ENCODE measurements at regions not wholly inside any gene's neighbourhood (a gene's known extent, or its start where the extent isn't known, plus 50 kb on each side); places are given as distances from the start of the nearest gene placed in this dataset.

DNA sequence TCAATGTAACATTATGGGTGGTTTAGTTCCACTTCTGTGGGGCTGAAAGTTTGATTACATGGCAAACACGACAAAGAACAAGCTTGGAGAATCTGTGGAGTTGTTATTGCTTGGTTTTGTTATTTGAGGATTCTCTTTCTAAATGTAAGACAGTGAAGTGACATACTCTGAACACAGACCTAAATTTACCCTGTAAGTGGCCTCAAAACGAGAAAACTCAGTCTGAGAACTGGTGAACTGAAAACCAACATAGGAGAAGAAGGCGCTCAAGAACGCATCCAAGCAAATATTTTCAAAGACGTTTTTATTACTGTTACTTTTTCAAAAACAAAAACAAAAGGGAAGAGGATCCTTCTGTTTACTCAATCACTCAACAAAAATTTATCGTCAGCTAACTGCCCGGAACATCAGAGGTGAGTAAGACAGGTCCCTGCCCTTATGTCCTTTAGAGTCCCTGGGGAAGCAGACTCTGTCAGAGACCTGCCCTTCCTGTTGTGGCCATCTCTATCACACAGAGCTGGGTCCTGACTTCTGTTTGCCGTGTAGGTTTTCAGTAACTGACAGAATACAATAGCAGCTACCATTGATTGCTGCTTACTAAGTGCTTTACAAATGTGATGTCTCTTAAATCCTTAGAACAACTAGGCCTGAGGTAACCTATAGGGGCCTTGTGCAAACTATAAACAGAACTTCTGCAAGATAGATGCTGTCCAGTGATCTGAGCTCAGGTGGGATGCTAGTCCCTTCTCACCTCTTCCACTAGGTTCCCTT lies 79.3 kb upstream of the C12orf71 start:
- intact Hi-C loops (cut with micrococcal nuclease): no loop called here
- no TSS peak for BruUV-seq (replicated peaks)
- ATAC-seq (peak; percentile 36; the same call in 1 of the 3 replicates), FAIRE-seq (no peak), DNase-seq (ENCODE audit: extremely low read depth in 1 of 4, low spot score in 3 of 4) (no peak)
- no peak overlapping the region for H3K4me3 ChIP-seq
- no peak overlapping the region for H3K27ac ChIP-seq (ENCODE audit: extremely low read depth, low read depth, low read length)
- H4K20me1 ChIP-seq (replicated peaks; ENCODE audit: control insufficient read depth, insufficient read depth, low read length): no peaks in the 10 kb centered on the region
- no peaks in the 10 kb centered on the region for H3K9me3 ChIP-seq (replicated peaks; ENCODE audit: control insufficient read depth, insufficient read depth, low read depth, low read length)
- POLR2A ChIA-PET: no interaction called here
- H3K36me3 ChIP-seq (ENCODE audit: control insufficient read depth, insufficient read depth, low read length): no peaks in the 10 kb centered on the region
- H3K27me3 ChIP-seq (ENCODE audit: control insufficient read depth in 2 of 2, insufficient read depth in 2 of 2, low read length in 2 of 2): no peaks in the 10 kb centered on the region; a peak in 1 of 5 replicates
- no peaks in the 10 kb centered on the region for H3K79me2 ChIP-seq (ENCODE audit: control insufficient read depth, insufficient read depth, low read length)
- CTCF ChIA-PET (ENCODE audit: low intra/inter-chr PET ratio): no interaction called here
- H3K4me2 ChIP-seq (ENCODE audit: insufficient read depth, low read length): no peak overlapping the region
- H3K9me1 ChIP-seq (ENCODE audit: control insufficient read depth, insufficient read depth, low read length): no peaks in the 10 kb centered on the region
- 2% methylated on average over 8 of the region's 8 CpGs for WGBS (ENCODE audit: insufficient coverage, low coverage, missing lambda C conversion rate)
- in situ Hi-C loops (cut with MboI): no loop called here
- H2AFZ ChIP-seq (ENCODE audit: low read depth, low read length): no peak overlapping the region
- no peak overlapping the region for H3K9ac ChIP-seq (ENCODE audit: insufficient read depth in 1 of 2, low read depth in 2 of 2, low read length in 2 of 2)
- H3K4me1 ChIP-seq (replicated peaks in 1 of 2; ENCODE audit: control insufficient read depth in 2 of 2, insufficient read depth in 2 of 2, low read length in 2 of 2): no peaks in the 10 kb centered on the region
- TF ChIP-seq ZNF24 (IDR thresholded peaks at IDR 0.05) (no peak), E2F6 (IDR thresholded peaks at IDR 0.05; ENCODE audit: borderline replicate concordance in 1 of 2, extremely low read depth in 1 of 2, insufficient read depth in 1 of 2, insufficient read length in 1 of 2, low read depth in 1 of 2, low read length in 1 of 2, poor library complexity in 1 of 2, severe bottlenecking in 1 of 2) (no peak), CREBBP (IDR thresholded peaks at IDR 0.05; ENCODE audit: low read depth, low read length) (no peak), TAF1 (IDR thresholded peaks at IDR 0.05; ENCODE audit: control insufficient read depth, extremely low read depth, insufficient read depth, low read length, severe bottlenecking) (no peak), ZNF277 (CRISPR knock-in tag; IDR thresholded peaks at IDR 0.05; ENCODE audit: borderline replicate concordance) (no peak), MAFF (IDR thresholded peaks at IDR 0.05; ENCODE audit: low read length) (no peak), TCF3 (CRISPR knock-in tag; IDR thresholded peaks at IDR 0.05) (no peak), ZFP36 (IDR thresholded peaks at IDR 0.05; ENCODE audit: low read depth, low read length, partially characterized antibody) (no peak), SMAD4 (CRISPR knock-in tag; conservative IDR thresholded peaks at IDR 0.05) (no peak), FOXK1 (CRISPR knock-in tag; IDR thresholded peaks at IDR 0.05; ENCODE audit: borderline replicate concordance) (no peak), U2AF2 (optimal IDR thresholded peaks at IDR 0.05; ENCODE audit: low read depth, low read length) (no peak), KAT8 (IDR thresholded peaks at IDR 0.05; ENCODE audit: low read depth) (no peak), POLR2A (conservative IDR thresholded peaks at IDR 0.05) (no peak), ATF3 (IDR thresholded peaks at IDR 0.05) (no peak), ATF3 (CRISPR knock-in tag; conservative IDR thresholded peaks at IDR 0.05) (no peak), GATA2 (CRISPR knock-in tag; IDR thresholded peaks at IDR 0.05) (no peak), TCF15 (CRISPR knock-in tag; IDR thresholded peaks at IDR 0.05) (no peak)
